K562 (cell line): ENCODE measurements at regions not wholly inside any gene's neighbourhood (a gene's known extent, or its start where the extent isn't known, plus 50 kb on each side); places are given as distances from the start of the nearest gene placed in this dataset.

Experiments used
- CHCHD3 ChIP-seq: fragments of 250-450 bp; sonication (Bioruptor Pico); IDR thresholded peaks from 2 replicates; pipeline ENCODE4 v2.1.2; 2022; ENCODE audit warnings: mild to moderate bottlenecking
- CLOCK ChIP-seq: fragments of 250-450 bp; sonication (Bioruptor Pico); IDR thresholded peaks from 2 replicates; pipeline ENCODE4 v1.4.0; 2020; ENCODE audit warnings: mild to moderate bottlenecking, moderate library complexity, borderline replicate concordance
- E2F8 ChIP-seq: fragments of 450-650 bp; IDR thresholded peaks from 2 replicates; pipeline ENCODE4 v1.7.1; 2018; ENCODE audit warnings: mild to moderate bottlenecking, low read depth; ENCODE audit not compliant: partially characterized antibody
- PHTF2 ChIP-seq: fragments of 250-450 bp; sonication (Bioruptor Pico); IDR thresholded peaks from 2 replicates; pipeline ENCODE4 v1.5.0; 2021; ENCODE audit warnings: mild to moderate bottlenecking
- RBM17 ChIP-seq: fragments of 200-400 bp; formaldehyde crosslinking; IDR thresholded peaks from 2 replicates; pipeline ENCODE4 v1.6.1; 2017; ENCODE audit warnings: low read depth, mild to moderate bottlenecking, low read length, borderline replicate concordance
- RREB1 ChIP-seq: fragments of 250-450 bp; sonication (Bioruptor Pico); IDR thresholded peaks from 2 replicates; pipeline ENCODE4 v1.4.0; 2020

GRCh38 chr2:21326152-21326551, 202.4 kb downstream of the TDRD15 start (continued):
- TF ChIP-seq RREB1 (CRISPR knock-in tag) (no peak), E2F8 (no peak), PHTF2 (CRISPR knock-in tag) (no peak), RBM17 (no peak), CHCHD3 (CRISPR knock-in tag) (no peak), CLOCK (no peak)
